H9 (cell line): ENCODE measurements at regions not wholly inside any gene's neighbourhood (a gene's known extent, or its start where the extent isn't known, plus 50 kb on each side); places are given as distances from the start of the nearest gene placed in this dataset.

ENCODE experiments used
- DNase-seq: peaks from one replicate; pipeline ENCODE4 v3.0.0-alpha.2; 2017
- H2AFZ ChIP-seq: one replicate; pipeline ENCODE4 v1.6.1; 2013; ENCODE audit warnings: mild to moderate bottlenecking, low read length, control low read depth, moderate library complexity
- H2AK5ac ChIP-seq: 2 replicates; pipeline ENCODE4 v1.6.1; 2013; ENCODE audit warnings: low read length, control low read depth, mixed read lengths; ENCODE audit not compliant: insufficient read length
- H2BK120ac ChIP-seq: one replicate; pipeline ENCODE4 v1.6.1; 2013; ENCODE audit warnings: low read depth, mild to moderate bottlenecking, low read length, control low read depth, inconsistent platforms; ENCODE audit not compliant: poor library complexity, severe bottlenecking
- H2BK12ac ChIP-seq: 2 replicates; pipeline ENCODE4 v1.6.1; 2013; ENCODE audit warnings: low read length, control low read depth, mixed read lengths, low read depth; ENCODE audit not compliant: insufficient read length
- H2BK15ac ChIP-seq: 2 replicates; pipeline ENCODE4 v1.6.1; 2013; ENCODE audit warnings: low read depth, low read length, control low read depth
- H2BK20ac ChIP-seq: one replicate; pipeline ENCODE4 v1.6.1; 2013; ENCODE audit warnings: low read depth, mild to moderate bottlenecking, low read length, control low read depth, inconsistent platforms; ENCODE audit not compliant: poor library complexity, severe bottlenecking
- H2BK5ac ChIP-seq: 2 replicates; pipeline ENCODE4 v1.6.1; 2013; ENCODE audit warnings: low read length, control low read depth, mixed read lengths; ENCODE audit not compliant: insufficient read length
- H3K14ac ChIP-seq: 2 replicates; pipeline ENCODE4 v1.6.1; 2013; ENCODE audit warnings: low read length, control low read depth; ENCODE audit not compliant: insufficient read depth
- H3K18ac ChIP-seq: 2 replicates; pipeline ENCODE4 v1.6.1; 2013; ENCODE audit warnings: low read depth, mild to moderate bottlenecking, mixed read lengths, low read length, control low read depth; ENCODE audit not compliant: insufficient read length
- H3K23ac ChIP-seq: 2 replicates; pipeline ENCODE4 v1.6.1; 2013; ENCODE audit warnings: low read length, control low read depth, mixed read lengths, low read depth; ENCODE audit not compliant: insufficient read length
- H3K23me2 ChIP-seq: 2 replicates; pipeline ENCODE4 v1.6.1; 2013; ENCODE audit warnings: low read depth, mild to moderate bottlenecking, mixed read lengths, low read length, control low read depth; ENCODE audit not compliant: insufficient read length, poor library complexity, severe bottlenecking
- H3K27ac ChIP-seq: 2 replicates; pipeline ENCODE4 v1.5.1; 2013; ENCODE audit warnings: low read length, control low read depth, mixed read lengths, low read depth; ENCODE audit not compliant: insufficient read length
- H3K27me3 ChIP-seq: 2 replicates; pipeline ENCODE4 v1.6.1; 2013; ENCODE audit warnings: low read length, control low read depth, inconsistent platforms; ENCODE audit not compliant: insufficient read depth
- H3K4ac ChIP-seq: 2 replicates; pipeline ENCODE4 v1.6.1; 2013; ENCODE audit warnings: low read depth, mild to moderate bottlenecking, control low read depth, inconsistent platforms, low read length, moderate library complexity
- H3K4me1 ChIP-seq: 2 replicates; pipeline ENCODE4 v1.6.1; 2013; ENCODE audit warnings: low read length, control low read depth, inconsistent platforms; ENCODE audit not compliant: insufficient read depth
- H3K4me2 ChIP-seq: 2 replicates; pipeline ENCODE4 v1.6.1; 2013; ENCODE audit warnings: low read length, control low read depth, mixed read lengths; ENCODE audit not compliant: insufficient read length, insufficient read depth
- H3K56ac ChIP-seq: 2 replicates; pipeline ENCODE4 v1.6.1; 2013; ENCODE audit warnings: low read depth, mild to moderate bottlenecking, mixed read lengths, low read length, control low read depth; ENCODE audit not compliant: insufficient read length
- H3K79me1 ChIP-seq: 2 replicates; pipeline ENCODE4 v1.6.1; 2013; ENCODE audit warnings: low read depth, mild to moderate bottlenecking, moderate library complexity, low read length, control low read depth, inconsistent platforms; ENCODE audit not compliant: insufficient read depth, poor library complexity, severe bottlenecking
- H3K79me2 ChIP-seq: 2 replicates; pipeline ENCODE4 v1.6.1; 2013; ENCODE audit warnings: low read length, control low read depth, inconsistent platforms; ENCODE audit not compliant: insufficient read depth
- H3K9ac ChIP-seq: 2 replicates; pipeline ENCODE4 v1.6.1; 2013; ENCODE audit warnings: low read length, control low read depth, mixed read lengths; ENCODE audit not compliant: insufficient read length; ENCODE audit errors: extremely low read depth
- H3K9me3 ChIP-seq: one replicate; pipeline ENCODE4 v1.6.1; 2013; ENCODE audit warnings: low read depth, low read length, inconsistent platforms; ENCODE audit not compliant: control insufficient read depth
- H3T11ph ChIP-seq: one replicate; pipeline ENCODE4 v1.6.1; 2013; ENCODE audit warnings: mild to moderate bottlenecking, low read length, control low read depth, inconsistent platforms
- H4K20me1 ChIP-seq: one replicate; pipeline ENCODE4 v1.6.1; 2013; ENCODE audit not compliant: control insufficient read depth, insufficient read length, insufficient read depth
- H4K5ac ChIP-seq: 2 replicates; pipeline ENCODE4 v1.6.1; 2013; ENCODE audit warnings: low read depth, mild to moderate bottlenecking, mixed read lengths, low read length, control low read depth; ENCODE audit not compliant: insufficient read length
- H4K8ac ChIP-seq: replicated peaks from 2 replicates; pipeline ENCODE4 v1.6.1; 2013; ENCODE audit warnings: low read length, control low read depth, mixed read lengths, low read depth; ENCODE audit not compliant: insufficient read length
- H4K91ac ChIP-seq: 2 replicates; pipeline ENCODE4 v1.6.1; 2013; ENCODE audit warnings: low read depth, mild to moderate bottlenecking, moderate library complexity, mixed read lengths, low read length, control low read depth; ENCODE audit not compliant: insufficient read length
- H3K27ac Mint-ChIP-seq, 3 experiments: 2 replicates in 2 of 3; 3 replicates in 1 of 3; pipeline ENCODE4 v1.8.0; 2020 to 2021; ENCODE audit warnings: mixed read lengths in 3 of 3, mild to moderate bottlenecking in 1 of 3, moderate library complexity in 1 of 3
- H3K27me3 Mint-ChIP-seq: 2 replicates; pipeline ENCODE4 v1.8.0; 2021; ENCODE audit warnings: low read depth, mild to moderate bottlenecking, moderate library complexity, mixed read lengths
- H3K36me3 Mint-ChIP-seq, 3 experiments: 2 replicates in 2 of 3; 3 replicates in 1 of 3; pipeline ENCODE4 v1.8.0; 2020 to 2021; ENCODE audit warnings: low read depth in 3 of 3, mixed read lengths in 3 of 3; ENCODE audit not compliant: insufficient read depth in 1 of 3
- H3K4me1 Mint-ChIP-seq, 2 experiments: 2 replicates each; pipeline ENCODE4 v1.8.0; 2020; ENCODE audit warnings: mixed read lengths in 2 of 2
- H3K4me3 Mint-ChIP-seq, 2 experiments: 2 replicates in 1 of 2; 3 replicates in 1 of 2; pipeline ENCODE4 v1.8.0; 2020 to 2021; ENCODE audit warnings: mild to moderate bottlenecking in 2 of 2, mixed read lengths in 2 of 2, moderate library complexity in 1 of 2
- H3K9me3 Mint-ChIP-seq, 2 experiments: 2 replicates in 1 of 2; 3 replicates in 1 of 2; pipeline ENCODE4 v1.8.0; 2020; ENCODE audit warnings: mild to moderate bottlenecking in 2 of 2, mixed read lengths in 2 of 2, moderate library complexity in 1 of 2
- CTCF ChIP-seq: fragments of 200-600 bp; sonication (generic); conservative IDR thresholded peaks from 3 replicates; pipeline ENCODE4 v1.8.0; 2021; ENCODE audit warnings: antibody characterized with exemption, mild to moderate bottlenecking
- WGBS: extraction: QIAGEN DNeasy Blood & Tissue Kit; methylation state at CpG from one replicate; pipeline ENCODE4 v1.1.7; 2013; ENCODE audit warnings: missing lambda C conversion rate, low lambda C conversion rate, mixed read lengths; ENCODE audit not compliant: insufficient read length; ENCODE audit errors: extremely low coverage; 5-methylcytosine and 5-hydroxymethylcytosine counted together

GRCh38 chr2:45067859-45068570 is 58.8 kb upstream of the SIX2 start:
- Histone ChIP-seq H3K23ac (no peak overlapping the region), H4K91ac (no peak overlapping the region), H4K20me1 (no peaks in the 10 kb centered on the region), H2BK15ac (no peak overlapping the region), H4K5ac (no peak overlapping the region), H2BK12ac (no peak overlapping the region), H3K4me2 (no peak overlapping the region), H3K14ac (no peak overlapping the region), H3K79me2 (no peaks in the 10 kb centered on the region), H2AK5ac (no peak overlapping the region), H2AFZ (no peak overlapping the region), H3K56ac (no peak overlapping the region), H4K8ac (no peak overlapping the region), H3K27ac (no peak overlapping the region), H3K27me3 (no peaks in the 10 kb centered on the region), H3K9ac (no peak overlapping the region), H3K79me1 (no peaks in the 10 kb centered on the region), H2BK5ac (no peak overlapping the region), H3K4me1 (no peaks in the 10 kb centered on the region; the same call in 1 of the 2 replicates), H3T11ph (no peak overlapping the region), H3K9me3 (no peaks in the 10 kb centered on the region), H3K4ac (no peak overlapping the region), H3K23me2 (no peaks in the 10 kb centered on the region), H2BK20ac (no peak overlapping the region), H2BK120ac (no peak overlapping the region), H3K18ac (no peak overlapping the region)
- H3K4me1 Mint-ChIP-seq, result peaks cover 31 to 32% of the 10 kb centered on the region in 2 experiments
- peak; percentile 25; the same call in 1 of the 3 replicates for TF ChIP-seq CTCF
- H3K27ac Mint-ChIP-seq, result peak overlapping the region in 1 of 3 experiments; percentile 17; a peak in 1 of 7 replicates
- H3K4me3 Mint-ChIP-seq, result no peak overlapping the region
- no CpG with 5 or more reads among the region's 6 CpGs for WGBS
- H3K9me3 Mint-ChIP-seq, result peaks cover 3 to 4% of the 10 kb centered on the region in 2 experiments
- DNase-seq, result peak; percentile 44
- peaks cover 0 to 4% (median 0%) of the 10 kb centered on the region in 3 experiments; a peak in 1 of 7 replicates for H3K36me3 Mint-ChIP-seq
- peaks cover 6% of the 10 kb centered on the region for H3K27me3 Mint-ChIP-seq
